ENCODE measurements at regions not wholly inside any gene's neighbourhood (a gene's known extent, or its start where the extent isn't known, plus 50 kb on each side); places are given as distances from the start of the nearest gene placed in this dataset.

DNA sequence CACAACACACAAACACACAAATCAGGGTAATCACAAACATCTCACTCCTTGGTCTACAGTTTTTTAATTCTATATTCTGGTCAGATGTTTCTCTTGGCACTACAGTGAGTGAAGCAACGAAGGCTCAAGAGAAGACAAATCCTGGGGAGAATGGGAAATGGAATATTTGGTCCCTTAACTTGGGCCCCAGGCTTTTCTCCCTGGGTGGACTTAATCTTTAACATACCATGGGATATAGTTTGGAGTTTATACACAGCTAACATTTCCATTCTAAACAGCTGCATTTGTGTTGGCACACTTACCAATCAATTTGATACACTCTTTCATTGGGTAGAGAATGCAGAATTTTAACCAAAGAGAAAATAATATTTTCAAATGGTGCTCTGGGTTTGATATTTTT lies 1132.6 kb upstream of the SLC10A2 start:
- no peak overlapping the region for H3K4me2 ChIP-seq (ENCODE audit: low read depth, low read length)
- no peaks in the 10 kb centered on the region for H3K9me3 ChIP-seq (ENCODE audit: control insufficient read depth, insufficient read depth, low read length)
- H3K36me3 ChIP-seq (ENCODE audit: control insufficient read depth, insufficient read depth, low read length), result no peaks in the 10 kb centered on the region
- ATAC-seq (ENCODE audit: low read depth), result no peak
- H2BK120ac ChIP-seq (ENCODE audit: low read depth, low read length), result no peak overlapping the region
- no TSS peak for BruUV-seq (replicated peaks)
- no peak overlapping the region for H3K27ac ChIP-seq (ENCODE audit: insufficient read depth, low read length)
- H3K23ac ChIP-seq (ENCODE audit: low read depth, low read length), result no peak overlapping the region
- dilution Hi-C loops (cut with HindIII; ENCODE audit: low sequenced_read_pairs, unreplicated experiment), result no loop called here
- H3K18ac ChIP-seq (ENCODE audit: low read depth, low read length), result no peak overlapping the region
- TF ChIP-seq POLR2A (IDR thresholded peaks at IDR 0.05; ENCODE audit: low read depth, low read length) (no peak), MXI1 (IDR thresholded peaks at IDR 0.05; ENCODE audit: borderline replicate concordance, low read depth, low read length) (no peak), SMC3 (IDR thresholded peaks at IDR 0.05; ENCODE audit: low read depth, low read length) (no peak), BHLHE40 (IDR thresholded peaks at IDR 0.05; ENCODE audit: low read depth, low read length) (no peak)
- TF ChIP-seq, protein P1, sequence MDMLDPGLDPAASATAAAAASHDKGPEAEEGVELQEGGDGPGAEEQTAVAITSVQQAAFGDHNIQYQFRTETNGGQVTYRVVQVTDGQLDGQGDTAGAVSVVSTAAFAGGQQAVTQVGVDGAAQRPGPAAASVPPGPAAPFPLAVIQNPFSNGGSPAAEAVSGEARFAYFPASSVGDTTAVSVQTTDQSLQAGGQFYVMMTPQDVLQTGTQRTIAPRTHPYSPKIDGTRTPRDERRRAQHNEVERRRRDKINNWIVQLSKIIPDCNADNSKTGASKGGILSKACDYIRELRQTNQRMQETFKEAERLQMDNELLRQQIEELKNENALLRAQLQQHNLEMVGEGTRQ (IDR thresholded peaks at IDR 0.05; ENCODE audit: low read depth, low read length), result no peak
- H3K4me1 ChIP-seq (ENCODE audit: control insufficient read depth, insufficient read depth, low read length), result no peaks in the 10 kb centered on the region
- H3K4ac ChIP-seq (ENCODE audit: low read depth, low read length), result no peak overlapping the region
- no peaks in the 10 kb centered on the region for H3K79me1 ChIP-seq (ENCODE audit: low read depth in 1 of 2, low read length in 2 of 2)
- H2BK15ac ChIP-seq (ENCODE audit: low read depth, low read length), result no peak overlapping the region
- no peak overlapping the region for H2BK20ac ChIP-seq (ENCODE audit: low read depth, low read length)
- H3K4me3 ChIP-seq (ENCODE audit: insufficient read depth, low read depth, low read length), result no peak overlapping the region
- no peaks in the 10 kb centered on the region for H3K9me1 ChIP-seq (ENCODE audit: insufficient read depth, low read length)
- H2AFZ ChIP-seq (replicated peaks; ENCODE audit: low read length, poor library complexity), result no peak overlapping the region
- H2AK9ac ChIP-seq (replicated peaks; ENCODE audit: low read depth, low read length, poor library complexity), result no peak overlapping the region
- ChIA-PET POLR2A (ENCODE audit: unreplicated experiment) (no interaction called here), CTCF (no interaction called here)
- H3K27me3 ChIP-seq (ENCODE audit: control insufficient read depth, insufficient read depth, low read length), result no peaks in the 10 kb centered on the region
- no CpG with 5 or more reads among the region's 1 CpG for WGBS, 2 experiments (ENCODE audit: extremely low coverage in 2 of 2, insufficient read length in 1 of 2)
- H2BK5ac ChIP-seq (ENCODE audit: low read depth, low read length, poor library complexity, severe bottlenecking), result no peak overlapping the region
- in situ Hi-C loops (cut with MboI; ENCODE audit: low sequenced_read_pairs), result no loop called here
- no peak overlapping the region for H3K9ac ChIP-seq (ENCODE audit: low read depth, low read length)
- H3K56ac ChIP-seq (ENCODE audit: extremely low read depth, insufficient read depth, low read length), result no peak overlapping the region
- H4K91ac ChIP-seq (ENCODE audit: insufficient read depth, low read depth, low read length), result no peak overlapping the region
- no peak overlapping the region for H4K8ac ChIP-seq (ENCODE audit: low read depth in 2 of 2, low read length in 2 of 2)
- H2AK5ac ChIP-seq (ENCODE audit: low read depth, low read length), result no peak overlapping the region
- no peaks in the 10 kb centered on the region; the same call in 1 of the 2 replicates for H4K20me1 ChIP-seq (ENCODE audit: insufficient read depth, low read length)
- no peak for DNase-seq
- H3K14ac ChIP-seq (replicated peaks; ENCODE audit: low read depth, low read length), result no peak overlapping the region
- intact Hi-C loops (cut with micrococcal nuclease), result no loop called here
- no peak overlapping the region for H4K5ac ChIP-seq (ENCODE audit: low read depth, low read length)

All from IMR-90 (cell line).